HepG2 (cell line): ENCODE measurements at regions not wholly inside any gene's neighbourhood (a gene's known extent, or its start where the extent isn't known, plus 50 kb on each side); places are given as distances from the start of the nearest gene placed in this dataset.

Experiments used
- ATAC-seq: fragments of 200-7000 bp; cut with Tn5 transposase; 3 replicates; pipeline ENCODE4 v1.9.1; 2020; ENCODE audit warnings: mild to moderate bottlenecking, moderate library complexity
- BruUV-seq: library from RNA; stranded (reverse); fragments of 400-500 nt; replicated peaks from 2 replicates; lab custom pipeline; 2021; lab: Mats Ljungman, UMichigan
- CTCF ChIA-PET: fragments of 300-600 bp; formaldehyde crosslinking; extraction: SDS; loops from one replicate; lab custom pipeline; 2021; ENCODE audit warnings: low total read pairs, inconsistent platforms, low intra/inter-chr PET ratio; lab: Yijun Ruan, JAX
- POLR2A ChIA-PET: fragments of 350-600 bp; sonication (Branson Sonifier 250); formaldehyde crosslinking; loops from one replicate; lab custom pipeline; 2020; ENCODE audit warnings: antibody characterized with exemption, inconsistent platforms; lab: Yijun Ruan, JAX
- DNase-seq: peaks from one replicate; pipeline ENCODE4 v3.0.0-alpha.2; 2015; ENCODE audit warnings: low spot score
- FAIRE-seq: peaks from 3 replicates; lab custom pipeline; 2011; peaks lifted over from hg19 to GRCh38; lab: Jason Lieb, UNC
- H2AFZ ChIP-seq: one replicate; pipeline ENCODE4 v1.6.1; 2011; ENCODE audit warnings: low read length, inconsistent platforms
- H3K27ac ChIP-seq: fragments of 300-600 bp; 3 replicates; pipeline ENCODE4 v1.8.0; 2011; ENCODE audit warnings: mixed run types, mild to moderate bottlenecking, mixed read lengths, low read length, inconsistent platforms; ENCODE audit not compliant: insufficient read depth; ENCODE audit errors: extremely low read length
- H3K27me3 ChIP-seq, 2 experiments: fragments of 200-600 bp in 1 of 2; 2 replicates in 1 of 2; 3 replicates in 1 of 2; pipeline versions ENCODE4 v1.6.0 to v1.8.0; 2011; ENCODE audit warnings: low read length in 2 of 2, mild to moderate bottlenecking in 2 of 2, moderate library complexity in 2 of 2, inconsistent platforms in 1 of 2; ENCODE audit not compliant: insufficient read depth in 2 of 2, control insufficient read depth in 1 of 2
- H3K36me3 ChIP-seq, 2 experiments: fragments of 200-600 bp in 1 of 2; replicated peaks in 1 of 2; 2 replicates in 1 of 2; 3 replicates in 1 of 2; pipeline versions ENCODE4 v1.5.1 to v1.8.0; 2011; ENCODE audit warnings: low read length in 2 of 2, inconsistent platforms in 1 of 2; ENCODE audit not compliant: insufficient read depth in 2 of 2, control insufficient read depth in 1 of 2
- H3K4me1 ChIP-seq: 2 replicates; pipeline ENCODE4 v1.5.1; 2012; ENCODE audit warnings: low read length, inconsistent platforms; ENCODE audit not compliant: insufficient read depth
- H3K4me2 ChIP-seq: 2 replicates; pipeline ENCODE4 v1.6.0; 2011; ENCODE audit warnings: low read depth, low read length, inconsistent platforms
- H3K4me3 ChIP-seq, 3 experiments: fragments of 200-600 bp in 1 of 3; sonication (generic), shearing (Covaris generic) in 1 of 3; replicated peaks in 1 of 3; 2 replicates each; pipeline ENCODE4 v1.5.1; 2011 to 2016; ENCODE audit warnings: low read length in 3 of 3, inconsistent platforms in 2 of 3, low read depth in 2 of 3, mild to moderate bottlenecking in 2 of 3, control low read depth in 1 of 3, mixed read lengths in 1 of 3; ENCODE audit not compliant: insufficient read depth in 1 of 3
- H3K79me2 ChIP-seq: one replicate; pipeline ENCODE4 v1.6.1; 2011; ENCODE audit warnings: low read length, inconsistent platforms; ENCODE audit not compliant: insufficient read depth
- H3K9ac ChIP-seq: 2 replicates; pipeline ENCODE4 v1.6.0; 2011; ENCODE audit warnings: mild to moderate bottlenecking, low read depth, low read length, inconsistent platforms; ENCODE audit not compliant: insufficient read depth
- H3K9me3 ChIP-seq: 2 replicates; pipeline ENCODE4 v1.5.1; 2012; ENCODE audit warnings: mild to moderate bottlenecking, low read length
- H4K20me1 ChIP-seq: 2 replicates; pipeline ENCODE4 v1.6.0; 2011; ENCODE audit warnings: inconsistent platforms, mild to moderate bottlenecking, low read length, moderate library complexity; ENCODE audit not compliant: insufficient read depth
- HNF4G ChIP-seq, 2 experiments: sonication (generic) in 1 of 2; formaldehyde crosslinking in 1 of 2; IDR thresholded peaks; 2 replicates each; pipeline versions ENCODE4 v1.4.0 to v1.6.1; 2011 to 2020; ENCODE audit warnings: borderline replicate concordance in 2 of 2, low read depth in 2 of 2, mild to moderate bottlenecking in 2 of 2, low read length in 1 of 2, missing genetic modification reagents in 1 of 2, moderate library complexity in 1 of 2
- KAT8 ChIP-seq: IDR thresholded peaks from 2 replicates; pipeline ENCODE4 v1.6.1; 2016; ENCODE audit warnings: missing genetic modification reagents, missing compliant biosample characterization
- NFE2 ChIP-seq: sonication (generic); formaldehyde crosslinking; IDR thresholded peaks from 2 replicates; pipeline ENCODE4 v1.4.0; 2020; ENCODE audit warnings: missing genetic modification reagents
- ZNF777 ChIP-seq: sonication (generic); formaldehyde crosslinking; IDR thresholded peaks from 2 replicates; pipeline ENCODE4 v1.4.0; 2020; ENCODE audit warnings: missing genetic modification reagents
- ZNF788 ChIP-seq: sonication (generic); formaldehyde crosslinking; IDR thresholded peaks from 2 replicates; pipeline ENCODE4 v1.5.0; 2020; ENCODE audit warnings: mild to moderate bottlenecking, missing genetic modification reagents, borderline replicate concordance
- WGBS: methylation state at CpG from one replicate; pipeline ENCODE4 v1.1.6; 2017; ENCODE audit warnings: low lambda C conversion rate; 5-methylcytosine and 5-hydroxymethylcytosine counted together
- in situ Hi-C: cut with HindIII; loops from 2 replicates; pipeline ENCODE4 v1.10.0; 2017; ENCODE audit warnings: low pct_unique_long_range_greater_than_20kb; ENCODE audit not compliant: extremely low pct_ligation_motif_present
- intact Hi-C: fragments of 100-400 bp; cut with micrococcal nuclease; formaldehyde crosslinking; loops from one replicate; pipeline ENCODE4 v1.10.0; 2022; ENCODE audit not compliant: unreplicated experiment
- TF ChIP-seq, protein P1 (sequence below), 2 experiments: fragments of 450-650 bp in 1 of 2; sonication (generic) in 1 of 2; formaldehyde crosslinking in 1 of 2; IDR thresholded peaks; 2 replicates each; pipeline versions ENCODE4 v1.6.1 to v1.8.0; 2016 to 2022; ENCODE audit warnings: antibody characterized with exemption in 1 of 2, mild to moderate bottlenecking in 1 of 2, missing genetic modification reagents in 1 of 2
- TF ChIP-seq, protein P2 (sequence below), 2 experiments: sonication (generic) in 1 of 2; formaldehyde crosslinking in 1 of 2; IDR thresholded peaks; 2 replicates each; pipeline versions ENCODE4 v1.4.0 to v1.6.1; 2018 to 2020; ENCODE audit warnings: missing genetic modification reagents in 2 of 2, borderline replicate concordance in 1 of 2, low read depth in 1 of 2, mild to moderate bottlenecking in 1 of 2, missing biosample characterization in 1 of 2

DNA sequence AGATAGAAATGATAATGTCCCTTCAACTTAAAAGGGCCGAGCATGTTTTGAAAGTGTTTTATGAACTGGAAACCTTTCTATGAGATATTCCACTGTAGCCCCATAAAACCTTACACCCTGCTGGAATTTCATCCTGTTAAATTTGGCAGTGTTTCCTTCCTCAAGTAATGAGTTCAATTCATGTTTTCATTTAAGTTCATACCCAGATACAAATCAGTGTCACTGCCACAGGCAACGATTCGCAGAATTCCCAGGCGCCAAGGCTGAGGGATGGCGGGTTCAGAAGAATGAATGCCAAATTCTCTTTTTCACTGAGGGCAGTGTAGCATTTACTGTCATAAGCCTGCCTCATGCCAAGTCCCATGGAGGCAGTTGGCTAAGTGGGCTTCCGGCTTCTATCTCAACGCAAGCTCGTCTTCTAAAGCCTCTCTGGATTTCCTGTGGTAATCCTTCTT is 511.8 kb upstream of the ID4 start (continued):
- no peak for TF ChIP-seq ZNF788 (CRISPR knock-in tag)
- TF ChIP-seq HNF4G (IDR thresholded peaks at IDR 0.05; ENCODE audit: borderline replicate concordance, low read depth, low read length) = no peak
- no peak for TF ChIP-seq HNF4G (CRISPR knock-in tag; IDR thresholded peaks at IDR 0.05; ENCODE audit: borderline replicate concordance, low read depth)
- no peak for TF ChIP-seq ZNF777
- TF ChIP-seq KAT8 = no peak
- TF ChIP-seq, all 625 proteins: peak for 0

DNA sequence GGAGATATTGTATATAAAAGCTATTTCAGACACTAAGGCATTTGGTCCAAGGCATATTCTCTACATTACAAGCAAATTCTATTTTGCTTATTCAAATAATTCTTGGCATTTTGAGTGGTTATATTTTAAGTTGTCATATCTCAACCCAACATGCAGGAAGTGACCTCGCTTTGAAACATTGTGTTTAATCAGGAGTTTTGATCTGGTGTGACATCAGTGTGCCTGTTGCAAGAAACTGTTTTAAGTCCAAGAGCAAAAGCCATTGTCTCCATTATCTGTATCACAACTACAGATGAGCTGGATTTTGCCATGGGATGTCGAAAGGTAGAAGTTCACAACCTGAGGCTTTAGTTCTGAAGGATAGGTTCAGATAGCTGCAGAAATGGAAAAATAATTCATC is 509.9 kb upstream of the ID4 start:
- FAIRE-seq (no peak), DNase-seq (no peak), ATAC-seq (no peak)
- ChIA-PET POLR2A (no interaction called here), CTCF (no interaction called here)
- Histone ChIP-seq H3K27ac (no peak overlapping the region), H3K36me3 (no peaks in the 10 kb centered on the region), H3K79me2 (no peaks in the 10 kb centered on the region), H4K20me1 (no peaks in the 10 kb centered on the region), H3K27me3 (no peaks in the 10 kb centered on the region), H3K4me1 (no peaks in the 10 kb centered on the region), H3K9ac (no peak overlapping the region), H3K9me3 (peaks cover 11% of the 10 kb centered on the region), H3K4me2 (no peak overlapping the region), H3K4me3 (no peak overlapping the region), H2AFZ (no peak overlapping the region)
- WGBS = 2% methylated on average over 2 of the region's 2 CpGs
- in situ Hi-C loops (no loop called here), intact Hi-C loops (no loop called here)
- no TSS peak for BruUV-seq
- TF ChIP-seq, protein P1, sequence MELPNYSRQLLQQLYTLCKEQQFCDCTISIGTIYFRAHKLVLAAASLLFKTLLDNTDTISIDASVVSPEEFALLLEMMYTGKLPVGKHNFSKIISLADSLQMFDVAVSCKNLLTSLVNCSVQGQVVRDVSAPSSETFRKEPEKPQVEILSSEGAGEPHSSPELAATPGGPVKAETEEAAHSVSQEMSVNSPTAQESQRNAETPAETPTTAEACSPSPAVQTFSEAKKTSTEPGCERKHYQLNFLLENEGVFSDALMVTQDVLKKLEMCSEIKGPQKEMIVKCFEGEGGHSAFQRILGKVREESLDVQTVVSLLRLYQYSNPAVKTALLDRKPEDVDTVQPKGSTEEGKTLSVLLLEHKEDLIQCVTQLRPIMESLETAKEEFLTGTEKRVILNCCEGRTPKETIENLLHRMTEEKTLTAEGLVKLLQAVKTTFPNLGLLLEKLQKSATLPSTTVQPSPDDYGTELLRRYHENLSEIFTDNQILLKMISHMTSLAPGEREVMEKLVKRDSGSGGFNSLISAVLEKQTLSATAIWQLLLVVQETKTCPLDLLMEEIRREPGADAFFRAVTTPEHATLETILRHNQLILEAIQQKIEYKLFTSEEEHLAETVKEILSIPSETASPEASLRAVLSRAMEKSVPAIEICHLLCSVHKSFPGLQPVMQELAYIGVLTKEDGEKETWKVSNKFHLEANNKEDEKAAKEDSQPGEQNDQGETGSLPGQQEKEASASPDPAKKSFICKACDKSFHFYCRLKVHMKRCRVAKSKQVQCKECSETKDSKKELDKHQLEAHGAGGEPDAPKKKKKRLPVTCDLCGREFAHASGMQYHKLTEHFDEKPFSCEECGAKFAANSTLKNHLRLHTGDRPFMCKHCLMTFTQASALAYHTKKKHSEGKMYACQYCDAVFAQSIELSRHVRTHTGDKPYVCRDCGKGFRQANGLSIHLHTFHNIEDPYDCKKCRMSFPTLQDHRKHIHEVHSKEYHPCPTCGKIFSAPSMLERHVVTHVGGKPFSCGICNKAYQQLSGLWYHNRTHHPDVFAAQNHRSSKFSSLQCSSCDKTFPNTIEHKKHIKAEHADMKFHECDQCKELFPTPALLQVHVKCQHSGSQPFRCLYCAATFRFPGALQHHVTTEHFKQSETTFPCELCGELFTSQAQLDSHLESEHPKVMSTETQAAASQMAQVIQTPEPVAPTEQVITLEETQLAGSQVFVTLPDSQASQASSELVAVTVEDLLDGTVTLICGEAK (IDR thresholded peaks at IDR 0.05) = no peak
- TF ChIP-seq, protein P1 (CRISPR knock-in tag; IDR thresholded peaks at IDR 0.05) = no peak
- TF ChIP-seq NFE2 = no peak
- TF ChIP-seq, protein P2, sequence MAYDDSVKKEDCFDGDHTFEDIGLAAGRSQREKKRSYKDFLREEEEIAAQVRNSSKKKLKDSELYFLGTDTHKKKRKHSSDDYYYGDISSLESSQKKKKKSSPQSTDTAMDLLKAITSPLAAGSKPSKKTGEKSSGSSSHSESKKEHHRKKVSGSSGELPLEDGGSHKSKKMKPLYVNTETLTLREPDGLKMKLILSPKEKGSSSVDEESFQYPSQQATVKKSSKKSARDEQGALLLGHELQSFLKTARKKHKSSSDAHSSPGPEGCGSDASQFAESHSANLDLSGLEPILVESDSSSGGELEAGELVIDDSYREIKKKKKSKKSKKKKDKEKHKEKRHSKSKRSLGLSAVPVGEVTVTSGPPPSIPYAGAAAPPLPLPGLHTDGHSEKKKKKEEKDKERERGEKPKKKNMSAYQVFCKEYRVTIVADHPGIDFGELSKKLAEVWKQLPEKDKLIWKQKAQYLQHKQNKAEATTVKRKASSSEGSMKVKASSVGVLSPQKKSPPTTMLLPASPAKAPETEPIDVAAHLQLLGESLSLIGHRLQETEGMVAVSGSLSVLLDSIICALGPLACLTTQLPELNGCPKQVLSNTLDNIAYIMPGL (CRISPR knock-in tag; IDR thresholded peaks at IDR 0.05; ENCODE audit: borderline replicate concordance in 1 of 2, low read depth in 1 of 2) = no peak
